ENCODE measurements at regions not wholly inside any gene's neighbourhood (a gene's known extent, or its start where the extent isn't known, plus 50 kb on each side); places are given as distances from the start of the nearest gene placed in this dataset.

- Histone ChIP-seq H3K79me2 (ENCODE audit: control insufficient read depth, insufficient read depth, low read length) (no peaks in the 10 kb centered on the region), H4K20me1 (replicated peaks; ENCODE audit: control insufficient read depth, insufficient read depth, low read length) (no peaks in the 10 kb centered on the region), H2AFZ (ENCODE audit: low read depth, low read length) (no peak overlapping the region), H3K4me1 (replicated peaks in 1 of 2; ENCODE audit: control insufficient read depth in 2 of 2, insufficient read depth in 2 of 2, low read length in 2 of 2) (no peaks in the 10 kb centered on the region), H3K4me2 (ENCODE audit: insufficient read depth, low read length) (no peak overlapping the region), H3K27me3 (ENCODE audit: control insufficient read depth in 2 of 2, insufficient read depth in 2 of 2, low read length in 2 of 2) (no peaks in the 10 kb centered on the region), H3K9me1 (ENCODE audit: control insufficient read depth, insufficient read depth, low read length) (no peaks in the 10 kb centered on the region), H3K4me3 (no peak overlapping the region), H3K9ac (ENCODE audit: insufficient read depth in 1 of 2, low read depth in 2 of 2, low read length in 2 of 2) (no peak overlapping the region), H3K36me3 (ENCODE audit: control insufficient read depth, insufficient read depth, low read length) (no peaks in the 10 kb centered on the region), H3K9me3 (replicated peaks; ENCODE audit: control insufficient read depth, insufficient read depth, low read depth, low read length) (no peaks in the 10 kb centered on the region; the same call in 1 of the 2 replicates), H3K27ac (ENCODE audit: extremely low read depth, low read depth, low read length) (no peak overlapping the region)
- 2% methylated on average over 2 of the region's 2 CpGs for WGBS (ENCODE audit: insufficient coverage, low coverage, missing lambda C conversion rate)
- BruUV-seq (replicated peaks), result no TSS peak
- ChIA-PET CTCF (ENCODE audit: low intra/inter-chr PET ratio) (no interaction called here), POLR2A (interaction anchor here (0.6 kb wide), 1 partner anchor 1002 kb away, joined by 3 read pairs; no protein-coding TSS in a partner anchor)
- DNase-seq (ENCODE audit: extremely low read depth in 1 of 4, low spot score in 3 of 4) (no peak), ATAC-seq (no peak), FAIRE-seq (no peak)
- intact Hi-C loops (cut with micrococcal nuclease), result no loop called here
- in situ Hi-C loops (cut with MboI), result no loop called here
- TF ChIP-seq NFYB (IDR thresholded peaks at IDR 0.05; ENCODE audit: extremely low read depth, insufficient read length) (no peak), DDX20 (tag; IDR thresholded peaks at IDR 0.05; ENCODE audit: low read depth) (no peak), MLX (CRISPR knock-in tag; conservative IDR thresholded peaks at IDR 0.05) (0 out of 4 replicates have a peak, but pooled peaks of 1 of the 2 experiments have one; percentile 9), HIVEP1 (CRISPR knock-in tag; IDR thresholded peaks at IDR 0.05) (no peak), KAT8 (IDR thresholded peaks at IDR 0.05; ENCODE audit: low read depth) (no peak), ZNF217 (CRISPR knock-in tag; IDR thresholded peaks at IDR 0.05) (no peak), RUNX1 (IDR thresholded peaks at IDR 0.05; ENCODE audit: low read depth) (no peak), PTRF (tag; IDR thresholded peaks at IDR 0.05) (no peak), SIRT6 (IDR thresholded peaks at IDR 0.05; ENCODE audit: low read depth, low read length) (no peak), SAFB (IDR thresholded peaks at IDR 0.05; ENCODE audit: borderline replicate concordance, low read depth, low read length) (no peak), CBFA2T2 (conservative IDR thresholded peaks at IDR 0.05) (0 out of 2 replicates have a peak, but pooled peaks have one; percentile 12), FOXA3 (CRISPR knock-in tag; conservative IDR thresholded peaks at IDR 0.05 in 1 of 2, IDR thresholded peaks at IDR 0.05 in 1 of 2) (no peak), RFX1 (IDR thresholded peaks at IDR 0.05) (no peak), NCOA2 (IDR thresholded peaks at IDR 0.05; ENCODE audit: partially characterized antibody in 2 of 2) (no peak), SMAD3 (CRISPR knock-in tag; conservative IDR thresholded peaks at IDR 0.05) (no peak), ZKSCAN1 (IDR thresholded peaks at IDR 0.05; ENCODE audit: low read depth, low read length) (no peak), TAF7 (tag; IDR thresholded peaks at IDR 0.05) (no peak), MEF2D (tag; conservative IDR thresholded peaks at IDR 0.05; ENCODE audit: low read depth) (no peak)
- TF ChIP-seq, protein P1, sequence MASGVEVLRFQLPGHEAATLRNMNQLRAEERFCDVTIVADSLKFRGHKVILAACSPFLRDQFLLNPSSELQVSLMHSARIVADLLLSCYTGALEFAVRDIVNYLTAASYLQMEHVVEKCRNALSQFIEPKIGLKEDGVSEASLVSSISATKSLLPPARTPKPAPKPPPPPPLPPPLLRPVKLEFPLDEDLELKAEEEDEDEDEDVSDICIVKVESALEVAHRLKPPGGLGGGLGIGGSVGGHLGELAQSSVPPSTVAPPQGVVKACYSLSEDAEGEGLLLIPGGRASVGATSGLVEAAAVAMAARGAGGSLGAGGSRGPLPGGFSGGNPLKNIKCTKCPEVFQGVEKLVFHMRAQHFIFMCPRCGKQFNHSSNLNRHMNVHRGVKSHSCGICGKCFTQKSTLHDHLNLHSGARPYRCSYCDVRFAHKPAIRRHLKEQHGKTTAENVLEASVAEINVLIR (CRISPR knock-in tag; IDR thresholded peaks at IDR 0.05), result no peak
- TF ChIP-seq, protein P2, sequence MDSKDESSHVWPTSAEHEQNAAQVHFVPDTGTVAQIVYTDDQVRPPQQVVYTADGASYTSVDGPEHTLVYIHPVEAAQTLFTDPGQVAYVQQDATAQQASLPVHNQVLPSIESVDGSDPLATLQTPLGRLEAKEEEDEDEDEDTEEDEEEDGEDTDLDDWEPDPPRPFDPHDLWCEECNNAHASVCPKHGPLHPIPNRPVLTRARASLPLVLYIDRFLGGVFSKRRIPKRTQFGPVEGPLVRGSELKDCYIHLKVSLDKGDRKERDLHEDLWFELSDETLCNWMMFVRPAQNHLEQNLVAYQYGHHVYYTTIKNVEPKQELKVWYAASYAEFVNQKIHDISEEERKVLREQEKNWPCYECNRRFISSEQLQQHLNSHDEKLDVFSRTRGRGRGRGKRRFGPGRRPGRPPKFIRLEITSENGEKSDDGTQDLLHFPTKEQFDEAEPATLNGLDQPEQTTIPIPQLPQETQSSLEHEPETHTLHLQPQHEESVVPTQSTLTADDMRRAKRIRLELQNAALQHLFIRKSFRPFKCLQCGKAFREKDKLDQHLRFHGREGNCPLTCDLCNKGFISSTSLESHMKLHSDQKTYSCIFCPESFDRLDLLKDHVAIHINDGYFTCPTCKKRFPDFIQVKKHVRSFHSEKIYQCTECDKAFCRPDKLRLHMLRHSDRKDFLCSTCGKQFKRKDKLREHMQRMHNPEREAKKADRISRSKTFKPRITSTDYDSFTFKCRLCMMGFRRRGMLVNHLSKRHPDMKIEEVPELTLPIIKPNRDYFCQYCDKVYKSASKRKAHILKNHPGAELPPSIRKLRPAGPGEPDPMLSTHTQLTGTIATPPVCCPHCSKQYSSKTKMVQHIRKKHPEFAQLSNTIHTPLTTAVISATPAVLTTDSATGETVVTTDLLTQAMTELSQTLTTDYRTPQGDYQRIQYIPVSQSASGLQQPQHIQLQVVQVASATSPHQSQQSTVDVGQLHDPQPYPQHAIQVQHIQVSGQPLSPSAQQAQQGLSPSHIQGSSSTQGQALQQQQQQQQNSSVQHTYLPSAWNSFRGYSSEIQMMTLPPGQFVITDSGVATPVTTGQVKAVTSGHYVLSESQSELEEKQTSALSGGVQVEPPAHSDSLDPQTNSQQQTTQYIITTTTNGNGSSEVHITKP (IDR thresholded peaks at IDR 0.05; ENCODE audit: partially characterized antibody), result no peak
Measured at GRCh38 chr13:89916551-89916950, 1430.9 kb upstream of the MIR17HG start.

All from K562 (cell line).